Neural cell (in vitro differentiated cells): ENCODE measurements at regions not wholly inside any gene's neighbourhood (a gene's known extent, or its start where the extent isn't known, plus 50 kb on each side); places are given as distances from the start of the nearest gene placed in this dataset.

ENCODE experiments used
- H2AFZ ChIP-seq: fragments of 200-600, 300-800 bp; sonication (generic), shearing (Covaris generic); 2 replicates; pipeline ENCODE4 v1.6.0; 2014; ENCODE audit warnings: low read depth, mild to moderate bottlenecking, antibody characterized with exemption, low read length, moderate library complexity
- H3F3A ChIP-seq: fragments of 200-600 bp; shearing (Covaris generic); 2 replicates; pipeline ENCODE4 v1.6.1; 2016; ENCODE audit warnings: mild to moderate bottlenecking, moderate library complexity, mixed read lengths, antibody characterized with exemption, low read length; ENCODE audit not compliant: insufficient read depth, poor library complexity, severe bottlenecking
- H3K27ac ChIP-seq: fragments of 200-600, 300-800 bp; sonication (generic), shearing (Covaris generic); 2 replicates; pipeline ENCODE4 v1.5.1; 2014; ENCODE audit warnings: mild to moderate bottlenecking, low read length, moderate library complexity
- H3K27me3 ChIP-seq: fragments of 300-800, 200-600 bp; sonication (generic), shearing (Covaris generic); 2 replicates; pipeline ENCODE4 v1.6.0; 2014; ENCODE audit warnings: mild to moderate bottlenecking, low read depth, low read length, moderate library complexity; ENCODE audit not compliant: insufficient read depth
- H3K36me3 ChIP-seq: fragments of 300-800, 200-600 bp; sonication (generic), shearing (Covaris generic); 2 replicates; pipeline ENCODE4 v1.5.1; 2014; ENCODE audit warnings: mild to moderate bottlenecking, antibody characterized with exemption, low read length, moderate library complexity; ENCODE audit not compliant: insufficient read depth
- H3K4me2 ChIP-seq: fragments of 300-800, 200-600 bp; sonication (generic), shearing (Covaris generic); 2 replicates; pipeline ENCODE4 v1.6.0; 2014; ENCODE audit warnings: mild to moderate bottlenecking, low read length
- H3K4me3 ChIP-seq: fragments of 300-800, 200-600 bp; sonication (generic), shearing (Covaris generic); 2 replicates; pipeline ENCODE4 v1.5.1; 2014; ENCODE audit warnings: mild to moderate bottlenecking, low read length, moderate library complexity
- H3K79me2 ChIP-seq: fragments of 200-600 bp; shearing (Covaris generic); replicated peaks from 2 replicates; pipeline ENCODE4 v1.6.0; 2014; ENCODE audit warnings: mild to moderate bottlenecking, low read length, moderate library complexity; ENCODE audit not compliant: insufficient read depth
- H3K9ac ChIP-seq: fragments of 300-800, 200-600 bp; sonication (generic), shearing (Covaris generic); 2 replicates; pipeline ENCODE4 v1.6.1; 2016; ENCODE audit warnings: mild to moderate bottlenecking, low read length, mixed read lengths
- H3K9me2 ChIP-seq: fragments of 200-600 bp; shearing (Covaris generic); 2 replicates; pipeline ENCODE4 v1.6.1; 2016; ENCODE audit warnings: mild to moderate bottlenecking, low read length, mixed read lengths; ENCODE audit not compliant: insufficient read depth
- H3K9me3 ChIP-seq: fragments of 200-600, 300-800 bp; sonication (generic), shearing (Covaris generic); 2 replicates; pipeline ENCODE4 v1.6.1; 2016; ENCODE audit warnings: mild to moderate bottlenecking, mixed run types, low read length, moderate library complexity, mixed read lengths
- H4K20me1 ChIP-seq: fragments of 200-600 bp; shearing (Covaris generic); 2 replicates; pipeline ENCODE4 v1.6.1; 2016; ENCODE audit warnings: mild to moderate bottlenecking, mixed run types; ENCODE audit not compliant: insufficient read depth
- CTCF ChIP-seq: fragments of 450-650 bp; IDR thresholded peaks from 2 replicates; pipeline ENCODE4 v1.5.1; 2014; ENCODE audit warnings: antibody characterized with exemption, mild to moderate bottlenecking, moderate library complexity; ENCODE audit not compliant: poor library complexity, severe bottlenecking
- EP300 ChIP-seq: fragments of 450-650 bp; conservative IDR thresholded peaks from 2 replicates; pipeline ENCODE4 v1.6.1; 2014; ENCODE audit warnings: antibody characterized with exemption, mild to moderate bottlenecking, moderate library complexity; ENCODE audit not compliant: poor library complexity, severe bottlenecking
- EZH2 ChIP-seq: fragments of 200-600, 300-800 bp; shearing (Covaris generic), sonication (generic); IDR thresholded peaks from 2 replicates; pipeline ENCODE4 v1.6.1; 2014; ENCODE audit warnings: antibody characterized with exemption, low read length, borderline replicate concordance, mild to moderate bottlenecking; ENCODE audit not compliant: insufficient read depth, poor library complexity, severe bottlenecking
- MXI1 ChIP-seq: fragments of 450-650 bp; conservative IDR thresholded peaks from 2 replicates; pipeline ENCODE4 v1.6.1; 2014; ENCODE audit warnings: antibody characterized with exemption, mild to moderate bottlenecking; ENCODE audit not compliant: poor library complexity, severe bottlenecking
- POLR2AphosphoS5 ChIP-seq: IDR thresholded peaks from 2 replicates; pipeline ENCODE4 v1.6.1; 2012
- RAD21 ChIP-seq: fragments of 450-650 bp; conservative IDR thresholded peaks from 2 replicates; pipeline ENCODE4 v1.6.1; 2014; ENCODE audit warnings: antibody characterized with exemption, mild to moderate bottlenecking, moderate library complexity
- REST ChIP-seq: IDR thresholded peaks from 2 replicates; pipeline ENCODE4 v1.6.1; 2012; ENCODE audit warnings: borderline replicate concordance
- SMC3 ChIP-seq: fragments of 450-650 bp; conservative IDR thresholded peaks from 2 replicates; pipeline ENCODE4 v1.6.1; 2014; ENCODE audit warnings: antibody characterized with exemption, mild to moderate bottlenecking, moderate library complexity; ENCODE audit not compliant: poor library complexity
- TAF1 ChIP-seq: IDR thresholded peaks from 2 replicates; pipeline ENCODE4 v1.6.1; 2012; ENCODE audit warnings: low read depth

DNA sequence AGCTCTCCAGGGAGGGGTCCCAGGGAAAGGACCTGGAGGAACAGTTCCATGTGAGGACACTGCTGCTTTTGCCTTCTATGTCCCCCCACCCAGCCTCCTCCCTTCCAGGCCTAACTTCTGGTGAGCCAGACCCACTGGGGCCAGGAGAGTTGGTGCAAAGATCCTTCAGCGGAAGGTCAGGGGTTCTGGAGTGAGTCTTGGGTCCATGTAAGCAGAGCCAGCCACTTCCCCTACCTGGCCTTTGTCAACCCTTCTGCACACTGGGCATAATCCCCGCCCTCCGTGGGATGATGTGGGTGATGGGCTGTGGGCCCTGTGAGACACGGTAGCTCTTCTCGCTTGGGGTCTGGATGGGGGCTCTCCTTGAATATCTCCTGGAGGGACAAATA is 76.9 kb downstream of the RHOB start:
- Histone ChIP-seq H3K79me2 (no peaks in the 10 kb centered on the region), H2AFZ (no peak overlapping the region), H3K9me2 (no peaks in the 10 kb centered on the region), H3K9me3 (no peaks in the 10 kb centered on the region), H3K4me3 (no peak overlapping the region), H4K20me1 (no peaks in the 10 kb centered on the region), H3F3A (no peaks in the 10 kb centered on the region), H3K27ac (no peak overlapping the region), H3K36me3 (no peaks in the 10 kb centered on the region), H3K27me3 (no peaks in the 10 kb centered on the region), H3K9ac (no peak overlapping the region), H3K4me2 (no peak overlapping the region)
- TF ChIP-seq EZH2 (no peak), RAD21 (no peak), MXI1 (no peak), REST (no peak), TAF1 (no peak), EP300 (no peak), SMC3 (no peak), POLR2AphosphoS5 (no peak), CTCF (no peak)

DNA sequence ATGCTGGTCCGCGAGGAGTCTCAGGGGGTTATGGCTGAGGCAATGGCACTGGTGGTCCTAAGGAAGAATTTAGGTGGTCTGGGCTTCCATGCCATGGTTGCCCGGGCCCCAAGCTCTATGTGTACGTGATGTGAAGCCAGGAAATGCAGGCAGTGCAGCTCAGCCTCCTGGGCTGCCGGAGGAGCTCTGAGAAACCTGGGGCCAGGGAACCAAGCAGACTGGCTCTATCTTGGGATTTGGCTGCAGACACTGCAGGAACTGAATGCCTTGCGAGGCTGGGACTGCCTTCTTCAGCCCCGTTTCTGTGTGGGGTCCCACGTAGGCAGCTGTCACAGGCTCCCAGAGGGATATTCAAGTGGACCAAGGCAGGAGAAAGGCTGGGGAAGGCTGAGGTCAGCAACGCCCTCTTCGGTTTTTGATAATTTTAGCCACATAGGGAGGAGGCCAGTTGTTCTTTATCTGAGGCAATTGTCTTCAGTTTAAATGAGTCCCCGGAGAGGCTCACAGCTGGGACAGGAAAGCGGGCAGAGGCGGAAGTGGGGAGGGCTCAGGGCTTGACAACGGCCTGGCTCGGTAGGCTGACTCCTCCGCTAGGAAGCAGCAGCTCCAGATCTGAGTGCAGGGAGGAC is 77.7 kb downstream of the RHOB start:
- Histone ChIP-seq H2AFZ (no peak overlapping the region), H3K9ac (no peak overlapping the region)

More for the DNA sequence above, 77.7 kb downstream of the RHOB start:
- Histone ChIP-seq H4K20me1 (no peaks in the 10 kb centered on the region), H3K27me3 (no peaks in the 10 kb centered on the region), H3F3A (no peaks in the 10 kb centered on the region), H3K4me2 (no peak overlapping the region), H3K27ac (no peak overlapping the region), H3K9me2 (no peaks in the 10 kb centered on the region), H3K36me3 (no peaks in the 10 kb centered on the region), H3K9me3 (no peaks in the 10 kb centered on the region), H3K4me3 (no peak overlapping the region), H3K79me2 (no peaks in the 10 kb centered on the region)
- TF ChIP-seq EP300, result no peak
- TF ChIP-seq TAF1, result no peak
- no peak for TF ChIP-seq SMC3
- no peak for TF ChIP-seq EZH2
- TF ChIP-seq CTCF, result no peak
- TF ChIP-seq RAD21, result no peak
- TF ChIP-seq REST, result no peak
- no peak for TF ChIP-seq POLR2AphosphoS5
- TF ChIP-seq MXI1, result no peak
